H1 (cell line): ENCODE measurements at regions not wholly inside any gene's neighbourhood (a gene's known extent, or its start where the extent isn't known, plus 50 kb on each side); places are given as distances from the start of the nearest gene placed in this dataset.

Experiments used
- CBX8 ChIP-seq: fragments of 300-800, 300-1000 bp; sonication (generic); IDR thresholded peaks from 2 replicates; pipeline ENCODE4 v1.7.1; 2016; ENCODE audit warnings: low read depth, low read length, borderline replicate concordance
- CHD1 ChIP-seq: IDR thresholded peaks from 2 replicates; pipeline ENCODE4 v1.6.1; 2012; ENCODE audit warnings: low read depth, low read length, improper control_type of control experiment
- CHD7 ChIP-seq: fragments of 300-600 bp; sonication (generic); IDR thresholded peaks from 2 replicates; pipeline ENCODE4 v1.7.1; 2012; ENCODE audit warnings: low read length, moderate library complexity, mild to moderate bottlenecking, inconsistent platforms; ENCODE audit not compliant: insufficient replicate concordance
- EP300 ChIP-seq, 2 experiments: IDR thresholded peaks; 1 replicate in 1 of 2; 2 replicates in 1 of 2; pipeline ENCODE4 v1.6.1; 2011 to 2012; ENCODE audit warnings: low read depth in 2 of 2, low read length in 2 of 2, mild to moderate bottlenecking in 2 of 2, borderline replicate concordance in 1 of 2, inconsistent platforms in 1 of 2, moderate library complexity in 1 of 2
- EZH2 ChIP-seq: fragments of 200-600 bp; sonication (generic); IDR thresholded peaks from 2 replicates; pipeline ENCODE4 v1.7.1; 2012; ENCODE audit warnings: low read depth, mild to moderate bottlenecking, moderate library complexity, low read length, inconsistent platforms; ENCODE audit not compliant: severe bottlenecking
- GABPA ChIP-seq: IDR thresholded peaks from 2 replicates; pipeline ENCODE4 v1.6.1; 2011; ENCODE audit warnings: mild to moderate bottlenecking, low read length, moderate library complexity, borderline replicate concordance; ENCODE audit not compliant: insufficient read depth
- HDAC2 ChIP-seq, 2 experiments: fragments of 300-600 bp in 1 of 2; sonication (generic) in 1 of 2; IDR thresholded peaks; 2 replicates each; pipeline ENCODE4 v1.6.1; 2011 to 2012; ENCODE audit warnings: low read depth in 2 of 2, low read length in 2 of 2, mild to moderate bottlenecking in 2 of 2, moderate library complexity in 2 of 2, borderline replicate concordance in 1 of 2, inconsistent platforms in 1 of 2
- MAX ChIP-seq: IDR thresholded peaks from 2 replicates; pipeline ENCODE4 v1.6.1; 2012; ENCODE audit warnings: inconsistent platforms
- RXRA ChIP-seq: IDR thresholded peaks from 2 replicates; pipeline ENCODE4 v1.6.1; 2011; ENCODE audit warnings: low read depth, mild to moderate bottlenecking, low read length, moderate library complexity; ENCODE audit not compliant: insufficient read depth
- SIN3A ChIP-seq, 2 experiments: IDR thresholded peaks in 1 of 2; conservative IDR thresholded peaks in 1 of 2; 2 replicates each; pipeline ENCODE4 v1.6.1; 2011 to 2012; ENCODE audit warnings: low read length in 2 of 2, improper control_type of control experiment in 1 of 2, low read depth in 1 of 2, mild to moderate bottlenecking in 1 of 2
- SP2 ChIP-seq: IDR thresholded peaks from 2 replicates; pipeline ENCODE4 v1.6.1; 2012; ENCODE audit warnings: mild to moderate bottlenecking, low read length, inconsistent platforms

GRCh38 chr9:115712981-115713380 is 440.6 kb upstream of the PAPPA start (continued):
- TF ChIP-seq CHD7 (no peak), EP300 (IDR thresholded peaks at IDR 0.05; ENCODE audit: borderline replicate concordance in 1 of 2, low read depth in 2 of 2, low read length in 2 of 2) (no peak), GABPA (no peak), SIN3A (conservative IDR thresholded peaks at IDR 0.05 in 1 of 2, IDR thresholded peaks at IDR 0.05 in 1 of 2; ENCODE audit: low read depth in 1 of 2, low read length in 2 of 2) (no peak), EZH2 (no peak), MAX (no peak), SP2 (no peak), CHD1 (no peak), RXRA (no peak), CBX8 (no peak), HDAC2 (IDR thresholded peaks at IDR 0.05; ENCODE audit: borderline replicate concordance in 1 of 2, low read depth in 2 of 2, low read length in 2 of 2) (no peak)
